B cell (primary cell): ENCODE measurements at regions not wholly inside any gene's neighbourhood (a gene's known extent, or its start where the extent isn't known, plus 50 kb on each side); places are given as distances from the start of the nearest gene placed in this dataset.

Experiments
- ATAC-seq: fragments of 200-7000 bp; cut with Tn5 transposase; one replicate; pipeline ENCODE4 v1.10.0; 2021; ENCODE audit warnings: low read depth, mild to moderate bottlenecking, moderate number of reproducible peaks, moderate library complexity
- CTCF ChIA-PET: fragments of 350-600 bp; sonication (Branson Sonifier 250); formaldehyde crosslinking; loops from one replicate; lab custom pipeline; 2021; ENCODE audit warnings: antibody characterized with exemption, inconsistent platforms; lab: Charles Lee
- POLR2A ChIA-PET: fragments of 350-600 bp; sonication (Branson Sonifier 250); formaldehyde crosslinking; loops from one replicate; lab custom pipeline; 2021; ENCODE audit warnings: antibody characterized with exemption; lab: Charles Lee
- DNase-seq: peaks from one replicate; pipeline ENCODE4 v3.0.0; 2013
- H2AFZ ChIP-seq: 2 replicates; pipeline ENCODE4 v1.6.1; 2012; ENCODE audit warnings: mild to moderate bottlenecking, low read depth, low read length; ENCODE audit not compliant: insufficient read depth, poor library complexity, severe bottlenecking
- H3K27ac ChIP-seq, 2 donors: 1 replicate in 1 of 2; 2 replicates in 1 of 2; pipeline ENCODE4 v1.5.1; 2012 to 2013; ENCODE audit warnings: low read length in 2 of 2, mild to moderate bottlenecking in 2 of 2, moderate library complexity in 1 of 2
- H3K27me3 ChIP-seq, 4 experiments: fragments of 200-600 bp in 1 of 4; sonication (generic) in 1 of 4; replicated peaks in 1 of 4; 1 replicate in 2 of 4; 2 replicates in 2 of 4; pipeline versions ENCODE4 v1.6.1 to v1.7.0; 2013 to 2016; ENCODE audit warnings: low read length in 3 of 4, mild to moderate bottlenecking in 2 of 4, mixed read lengths in 1 of 4, moderate library complexity in 1 of 4; ENCODE audit not compliant: insufficient read depth in 4 of 4, control insufficient read depth in 3 of 4; ENCODE audit errors: control extremely low read depth in 1 of 4
- H3K36me3 ChIP-seq, 2 experiments: replicated peaks in 1 of 2; 1 replicate in 1 of 2; 2 replicates in 1 of 2; pipeline versions ENCODE4 v1.6.1 to v1.7.1; 2013; ENCODE audit warnings: low read length in 1 of 2; ENCODE audit not compliant: insufficient read depth in 2 of 2, control insufficient read depth in 1 of 2; ENCODE audit errors: control extremely low read depth in 1 of 2, extremely low read depth in 1 of 2
- H3K4me1 ChIP-seq, 2 donors: fragments of 200-600 bp in 1 of 2; sonication (generic) in 1 of 2; 1 replicate in 1 of 2; 2 replicates in 1 of 2; pipeline versions ENCODE4 v1.5.1 to v1.6.1; 2013 to 2017; ENCODE audit warnings: low read length in 2 of 2; ENCODE audit not compliant: control insufficient read depth in 2 of 2, insufficient read depth in 2 of 2
- H3K4me2 ChIP-seq: replicated peaks from 2 replicates; pipeline ENCODE3; 2012; ENCODE audit warnings: mild to moderate bottlenecking, low read depth, low read length; ENCODE audit not compliant: poor library complexity, severe bottlenecking
- H3K4me3 ChIP-seq, 5 experiments: fragments of 200-600 bp in 1 of 5; sonication (generic) in 1 of 5; 1 replicate in 3 of 5; 2 replicates in 2 of 5; pipeline versions ENCODE4 v1.5.1 to v1.7.0; 2011 to 2016; ENCODE audit warnings: low read length in 4 of 5, mild to moderate bottlenecking in 4 of 5, low read depth in 2 of 5, control low read depth in 1 of 5, moderate library complexity in 1 of 5; ENCODE audit not compliant: insufficient read depth in 1 of 5; ENCODE audit errors: control extremely low read depth in 1 of 5, extremely low read depth in 1 of 5
- H3K79me2 ChIP-seq: fragments of 200-600 bp; sonication (generic); one replicate; pipeline ENCODE4 v1.6.0; 2016; ENCODE audit warnings: low read length; ENCODE audit not compliant: control insufficient read depth, insufficient read depth
- H3K9ac ChIP-seq: fragments of 200-600 bp; sonication (generic); 2 replicates; pipeline ENCODE4 v1.6.1; 2017; ENCODE audit warnings: mild to moderate bottlenecking, low read length, moderate library complexity
- H3K9me3 ChIP-seq, 3 donors: one replicate each; pipeline versions ENCODE4 v1.6.1 to v1.7.1; 2013; ENCODE audit warnings: low read length in 2 of 3; ENCODE audit not compliant: control insufficient read depth in 2 of 3, insufficient read depth in 1 of 3; ENCODE audit errors: control extremely low read depth in 1 of 3
- H4K20me1 ChIP-seq: 2 replicates; pipeline ENCODE4 v1.6.0; 2012; ENCODE audit warnings: mild to moderate bottlenecking, low read length; ENCODE audit not compliant: insufficient read depth, control insufficient read depth, poor library complexity, severe bottlenecking
- H3K27ac Mint-ChIP-seq: one replicate; pipeline ENCODE4 v1.8.0; 2021; ENCODE audit warnings: mixed read lengths
- H3K27me3 Mint-ChIP-seq: one replicate; pipeline ENCODE4 v1.8.0; 2021; ENCODE audit warnings: mixed read lengths
- H3K4me1 Mint-ChIP-seq: one replicate; pipeline ENCODE4 v1.8.0; 2021; ENCODE audit warnings: mixed read lengths
- H3K4me3 Mint-ChIP-seq: one replicate; pipeline ENCODE4 v1.8.0; 2021; ENCODE audit warnings: mixed read lengths
- H3K9me3 Mint-ChIP-seq: one replicate; pipeline ENCODE4 v1.8.0; 2022; ENCODE audit warnings: mixed read lengths; ENCODE audit not compliant: insufficient read depth
- EZH2 ChIP-seq: IDR thresholded peaks from 2 replicates; pipeline ENCODE4 v1.6.1; 2012; ENCODE audit warnings: borderline replicate concordance, low read depth, mild to moderate bottlenecking, moderate library complexity, low read length; ENCODE audit not compliant: insufficient read depth, poor library complexity, severe bottlenecking
- WGBS: methylation state at CpG from one replicate; pipeline ENCODE4 v1.1.5; 2013; ENCODE audit warnings: missing lambda C conversion rate; ENCODE audit not compliant: insufficient coverage; 5-methylcytosine and 5-hydroxymethylcytosine counted together
- intact Hi-C: fragments of 100-400 bp; cut with micrococcal nuclease; formaldehyde crosslinking; loops from one replicate; pipeline ENCODE4 v1.10.0; 2022
- TF ChIP-seq, protein P1 (sequence below): fragments of 200-600 bp; IDR thresholded peaks from one replicate; pipeline ENCODE4 v1.8.0; 2022; ENCODE audit warnings: antibody characterized with exemption, mild to moderate bottlenecking

- DNase-seq, result no peak
- intact Hi-C loops, result no loop called here
- no peak overlapping the region for H3K27ac ChIP-seq
- H3K27ac Mint-ChIP-seq, result no peak overlapping the region
- H2AFZ ChIP-seq, result no peak overlapping the region
- no peaks in the 10 kb centered on the region for H3K4me1 ChIP-seq
- 100% methylated on average over 3 of the region's 4 CpGs for WGBS
- CTCF ChIA-PET, result no interaction called here
- peaks cover 3% of the 10 kb centered on the region for H3K9me3 Mint-ChIP-seq
- H3K36me3 ChIP-seq, result no peaks in the 10 kb centered on the region
- H3K4me1 Mint-ChIP-seq, result no peaks in the 10 kb centered on the region
- H3K9ac ChIP-seq, result no peak overlapping the region
- no peaks in the 10 kb centered on the region for H4K20me1 ChIP-seq
- no peak overlapping the region for H3K4me2 ChIP-seq
- H3K4me3 Mint-ChIP-seq, result no peak overlapping the region
- TF ChIP-seq, protein P1, sequence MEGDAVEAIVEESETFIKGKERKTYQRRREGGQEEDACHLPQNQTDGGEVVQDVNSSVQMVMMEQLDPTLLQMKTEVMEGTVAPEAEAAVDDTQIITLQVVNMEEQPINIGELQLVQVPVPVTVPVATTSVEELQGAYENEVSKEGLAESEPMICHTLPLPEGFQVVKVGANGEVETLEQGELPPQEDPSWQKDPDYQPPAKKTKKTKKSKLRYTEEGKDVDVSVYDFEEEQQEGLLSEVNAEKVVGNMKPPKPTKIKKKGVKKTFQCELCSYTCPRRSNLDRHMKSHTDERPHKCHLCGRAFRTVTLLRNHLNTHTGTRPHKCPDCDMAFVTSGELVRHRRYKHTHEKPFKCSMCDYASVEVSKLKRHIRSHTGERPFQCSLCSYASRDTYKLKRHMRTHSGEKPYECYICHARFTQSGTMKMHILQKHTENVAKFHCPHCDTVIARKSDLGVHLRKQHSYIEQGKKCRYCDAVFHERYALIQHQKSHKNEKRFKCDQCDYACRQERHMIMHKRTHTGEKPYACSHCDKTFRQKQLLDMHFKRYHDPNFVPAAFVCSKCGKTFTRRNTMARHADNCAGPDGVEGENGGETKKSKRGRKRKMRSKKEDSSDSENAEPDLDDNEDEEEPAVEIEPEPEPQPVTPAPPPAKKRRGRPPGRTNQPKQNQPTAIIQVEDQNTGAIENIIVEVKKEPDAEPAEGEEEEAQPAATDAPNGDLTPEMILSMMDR, result no peak
- no peak for TF ChIP-seq EZH2
- ATAC-seq, result no peak
- H3K27me3 ChIP-seq, result peaks cover 0 to 29% (median 2%) of the 10 kb centered on the region in 4 experiments
- no peak overlapping the region for H3K4me3 ChIP-seq
- POLR2A ChIA-PET, result no interaction called here
- H3K79me2 ChIP-seq, result no peaks in the 10 kb centered on the region
- H3K27me3 Mint-ChIP-seq, result peaks cover 35% of the 10 kb centered on the region
- peaks cover 0 to 18% (median 0%) of the 10 kb centered on the region in 3 donors for H3K9me3 ChIP-seq
Measured at GRCh38 chr17:77660524-77660923, 298.0 kb upstream of the TNRC6C start.

GRCh38 chr17:77662833-77663232 is 295.7 kb upstream of the TNRC6C start:
- H3K79me2 ChIP-seq, result no peaks in the 10 kb centered on the region
- ChIA-PET POLR2A (no interaction called here), CTCF (no interaction called here)
- intact Hi-C loops, result no loop called here
- H3K9ac ChIP-seq, result no peak overlapping the region
- DNase-seq (no peak), ATAC-seq (no peak)
- H3K27ac ChIP-seq, result no peak overlapping the region
- Mint-ChIP-seq H3K4me3 (no peak overlapping the region), H3K9me3 (peaks cover 7% of the 10 kb centered on the region), H3K27ac (no peak overlapping the region), H3K27me3 (peaks cover 18% of the 10 kb centered on the region), H3K4me1 (peaks cover 19% of the 10 kb centered on the region)
- H3K27me3 ChIP-seq, result peaks cover 0 to 10% (median 0%) of the 10 kb centered on the region in 4 experiments
- H2AFZ ChIP-seq, result no peak overlapping the region
- H3K4me3 ChIP-seq, result no peak overlapping the region
- WGBS, result 94% methylated on average over 3 of the region's 4 CpGs
- no peaks in the 10 kb centered on the region for H3K36me3 ChIP-seq
- H4K20me1 ChIP-seq, result no peaks in the 10 kb centered on the region
- peaks cover 0 to 23% (median 0%) of the 10 kb centered on the region in 3 donors for H3K9me3 ChIP-seq
- no peak overlapping the region for H3K4me2 ChIP-seq
- no peak for TF ChIP-seq EZH2
- TF ChIP-seq, protein P1, result no peak
- peaks cover 17% of the 10 kb centered on the region in 2 donors for H3K4me1 ChIP-seq
